Uterus (tissue), 2 donors: ENCODE measurements at regions not wholly inside any gene's neighbourhood (a gene's known extent, or its start where the extent isn't known, plus 50 kb on each side); places are given as distances from the start of the nearest gene placed in this dataset.

Experiments
- CTCF ChIP-seq, 4 experiments: fragments of 200-600 bp in 2 of 4; fragments of 450-650 bp in 2 of 4; sonication (generic) in 2 of 4; IDR thresholded peaks; one replicate each; pipeline ENCODE4 v1.5.1; 2016 to 2019; ENCODE audit warnings: antibody characterized with exemption in 4 of 4, mild to moderate bottlenecking in 2 of 4, moderate library complexity in 1 of 4
- POLR2A ChIP-seq, 2 donors: fragments of 450-650 bp; IDR thresholded peaks; one replicate each; pipeline ENCODE4 v1.6.1; 2016; ENCODE audit warnings: antibody characterized with exemption in 2 of 2, mild to moderate bottlenecking in 1 of 2, moderate library complexity in 1 of 2

- no peak for TF ChIP-seq CTCF (IDR thresholded peaks at IDR 0.05)
- no peak for TF ChIP-seq POLR2A (IDR thresholded peaks at IDR 0.05)
These were observed 155.2 kb upstream of the KCNN2 start for GRCh38 chr5:114206640-114207039.
